Raji (cell line): ENCODE measurements at regions not wholly inside any gene's neighbourhood (a gene's known extent, or its start where the extent isn't known, plus 50 kb on each side); places are given as distances from the start of the nearest gene placed in this dataset.

Source experiments
- POLR2A ChIP-seq: IDR thresholded peaks from 2 replicates; pipeline ENCODE4 v1.6.1; 2011; ENCODE audit warnings: low read depth, low read length, control low read depth; ENCODE audit not compliant: insufficient read depth

DNA sequence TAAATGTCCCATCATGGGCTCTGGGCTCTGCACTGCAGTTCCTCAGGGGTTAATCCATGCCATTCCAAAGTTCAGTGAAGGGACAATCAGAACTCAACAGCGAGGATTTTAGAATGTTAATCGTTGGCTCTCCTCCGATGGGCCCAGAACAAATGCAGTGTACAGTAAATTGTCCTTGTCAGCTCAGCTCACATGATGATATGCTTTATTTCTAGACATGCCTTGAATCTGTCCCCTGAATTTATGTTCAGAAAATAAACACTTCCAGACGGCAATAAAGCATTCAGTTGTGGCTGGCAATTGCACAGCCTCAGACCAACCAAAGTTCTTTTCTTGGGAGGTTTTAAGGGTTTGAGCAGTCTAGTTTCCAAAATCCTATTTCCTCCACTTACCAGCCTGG lies 981.2 kb downstream of the BCL11A start:
- no peak for TF ChIP-seq POLR2A

DNA sequence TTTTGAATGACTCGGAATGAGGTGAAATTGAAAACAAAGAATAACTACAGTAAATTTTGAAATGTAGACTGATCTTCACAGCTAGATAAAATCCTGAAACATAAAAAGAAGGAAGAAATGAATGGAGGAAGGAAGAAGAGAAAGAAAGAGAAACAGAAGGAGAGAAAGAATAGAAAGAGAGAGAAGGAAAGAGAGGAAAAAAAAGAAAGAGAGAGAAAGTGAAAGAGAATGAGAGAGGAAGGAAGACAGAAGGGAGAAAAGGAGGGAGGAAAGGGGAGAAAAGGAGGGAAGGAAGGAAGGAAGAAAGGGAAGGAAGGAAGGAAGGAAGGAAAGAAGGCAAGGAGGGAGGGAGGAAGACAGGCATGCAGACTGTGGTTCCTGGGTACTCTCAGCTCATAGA lies 982.6 kb downstream of the BCL11A start:
- TF ChIP-seq POLR2A = no peak

DNA sequence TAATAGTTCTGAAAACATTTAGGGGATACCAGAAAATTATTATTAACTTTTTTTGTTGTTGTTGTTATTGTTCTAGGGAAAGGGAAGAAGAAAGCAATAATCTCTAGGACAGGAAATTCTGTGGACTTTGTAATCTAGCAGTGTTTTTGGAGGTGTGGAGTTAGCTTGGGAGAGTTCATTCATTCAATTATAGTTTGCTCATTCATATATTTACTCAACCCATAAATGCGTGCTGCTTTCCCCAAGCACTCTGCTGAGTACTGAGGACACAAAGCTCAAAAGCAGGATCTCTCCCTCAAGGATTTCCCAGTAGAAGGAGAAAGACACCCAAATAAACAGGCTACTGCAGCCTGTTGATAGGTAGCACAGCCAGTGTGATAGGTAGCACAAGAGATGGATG lies 984.3 kb downstream of the BCL11A start:
- TF ChIP-seq POLR2A = no peak

DNA sequence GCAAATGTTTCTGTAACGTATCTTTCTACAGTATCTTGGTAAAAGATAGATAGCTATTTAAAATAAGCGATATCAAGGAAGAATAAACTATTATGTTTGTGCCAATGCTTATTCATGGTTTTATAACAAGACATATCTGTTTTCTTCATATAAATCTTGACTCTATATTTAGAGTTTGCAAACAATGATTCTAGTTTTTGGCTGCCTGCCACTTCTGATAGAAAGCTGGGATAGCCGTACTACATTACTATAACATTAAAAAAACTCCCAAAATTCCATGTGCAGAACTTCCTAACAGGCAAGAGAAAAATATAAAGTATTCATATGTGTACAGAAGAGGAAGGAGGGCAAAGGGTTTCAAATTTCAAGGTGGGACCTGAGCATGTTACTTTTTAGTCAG lies 985.0 kb downstream of the BCL11A start:
- no peak for TF ChIP-seq POLR2A

DNA sequence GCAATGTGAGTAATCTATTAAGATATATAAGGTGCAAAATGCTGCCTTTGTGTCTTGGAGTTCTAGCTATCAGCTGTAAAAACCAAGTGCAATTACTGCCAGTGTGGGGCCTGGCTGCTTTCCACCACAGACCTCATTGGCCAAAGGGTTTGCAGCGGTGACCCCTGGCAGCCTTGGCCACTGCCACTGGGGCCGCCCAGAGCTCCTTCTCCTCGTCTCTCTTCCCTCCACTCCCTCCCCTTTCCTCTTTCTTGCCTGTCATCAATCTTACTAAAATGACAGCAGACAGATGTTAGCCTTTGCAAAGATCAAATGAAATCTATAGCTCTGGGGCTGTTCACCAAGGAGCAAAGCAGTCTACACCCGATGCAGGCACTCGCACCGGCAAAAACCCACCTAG lies 986.3 kb downstream of the BCL11A start:
- TF ChIP-seq POLR2A = no peak

DNA sequence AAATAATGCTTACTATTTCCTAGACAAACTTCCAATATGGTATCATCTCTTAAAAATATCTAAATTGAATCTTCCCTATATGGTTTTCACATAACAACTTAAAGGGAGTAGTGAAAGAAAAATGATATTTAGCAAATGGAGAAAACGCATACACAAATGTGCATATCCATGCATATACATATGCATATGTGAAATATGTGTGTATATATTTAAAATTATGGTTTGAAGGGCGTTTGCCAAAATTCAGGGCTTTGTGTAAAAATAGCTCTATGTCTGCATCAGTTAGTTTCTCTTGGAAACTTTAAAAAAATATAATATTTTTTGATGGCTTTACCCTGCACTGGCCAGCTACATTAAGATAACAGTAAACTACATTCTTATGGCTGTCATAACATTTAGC lies 986.7 kb downstream of the BCL11A start:
- TF ChIP-seq POLR2A = no peak

DNA sequence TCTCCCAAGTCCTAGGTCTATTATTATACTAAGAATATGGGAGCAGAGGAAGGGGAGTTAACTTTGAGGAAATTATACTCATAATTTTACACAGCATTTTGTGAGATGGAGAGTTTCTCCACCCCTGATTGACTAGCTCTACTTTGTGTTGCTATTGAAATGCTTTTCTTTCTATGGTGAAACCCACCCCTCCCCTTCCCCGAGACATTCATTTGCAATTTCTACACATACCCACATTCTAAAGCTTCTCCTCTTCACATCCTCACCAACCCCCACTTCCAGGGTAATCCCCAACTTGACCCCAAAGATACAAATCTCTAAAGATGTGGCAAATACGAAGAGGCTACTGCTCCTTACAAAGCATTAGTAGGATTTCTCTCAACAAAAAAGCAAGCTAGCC lies 992.2 kb downstream of the BCL11A start:
- TF ChIP-seq POLR2A = no peak

DNA sequence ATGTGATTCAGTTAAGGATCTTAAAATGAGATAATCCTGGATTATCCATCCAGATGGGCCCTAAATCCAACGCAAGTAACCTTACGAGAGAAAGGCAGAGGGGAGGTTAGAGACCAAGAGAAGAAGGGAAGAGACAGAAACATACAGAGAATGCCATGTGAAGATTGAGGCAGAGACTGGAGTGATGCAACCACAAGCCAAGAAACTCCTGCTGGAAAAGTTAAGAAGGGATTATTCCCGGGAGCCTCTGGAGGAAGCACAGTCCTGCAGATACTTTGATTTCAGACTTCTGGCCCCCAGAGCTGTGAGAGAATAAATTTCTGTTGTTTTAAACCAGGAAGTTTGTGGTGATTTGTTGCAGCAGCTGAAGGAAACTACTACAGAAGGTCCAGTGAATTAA lies 992.7 kb downstream of the BCL11A start:
- TF ChIP-seq POLR2A = no peak

DNA sequence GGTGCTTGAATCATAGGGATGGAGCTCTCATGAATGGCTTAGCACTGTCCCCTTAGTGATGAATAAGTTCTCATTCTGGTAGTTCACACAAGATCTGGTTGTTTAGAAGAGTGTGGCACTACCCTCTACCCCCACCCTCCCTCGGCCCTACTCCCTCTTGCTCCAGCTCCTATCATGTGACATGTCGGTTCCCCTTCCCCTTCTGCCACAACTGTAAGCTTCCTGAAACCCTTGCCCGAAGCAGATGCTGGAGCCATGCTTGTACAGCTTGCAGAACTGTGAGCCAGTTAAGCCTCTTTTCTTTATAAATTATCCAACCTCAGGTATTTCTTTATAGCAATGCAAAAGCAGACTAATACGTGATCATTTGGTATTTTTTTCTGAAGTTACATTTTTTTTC lies 1012.6 kb downstream of the BCL11A start:
- no peak for TF ChIP-seq POLR2A

DNA sequence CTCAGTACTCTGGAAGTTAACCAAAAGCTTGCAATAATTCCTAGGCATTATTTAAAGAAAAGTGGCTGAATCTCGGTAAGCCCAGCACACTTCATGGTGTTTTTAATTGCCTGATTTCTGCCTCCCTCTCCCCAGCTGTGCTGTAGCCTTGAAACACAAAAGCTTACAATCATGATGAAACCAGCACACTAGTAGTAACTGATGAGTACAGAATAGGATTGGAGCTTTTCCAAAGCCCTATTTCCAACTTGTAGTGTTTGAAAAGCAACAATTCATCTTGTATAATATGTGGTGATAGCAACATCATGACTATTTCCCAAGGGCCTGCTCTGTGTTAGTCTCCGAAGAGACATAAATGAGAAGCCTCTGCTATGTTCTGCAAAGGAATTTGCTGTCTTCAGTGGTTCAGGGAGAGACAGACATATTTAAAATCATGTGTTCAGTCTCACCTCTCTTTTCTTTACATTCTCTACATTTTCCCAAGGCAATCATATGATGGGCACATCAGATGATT lies 1015.0 kb downstream of the BCL11A start:
- TF ChIP-seq POLR2A = no peak

DNA sequence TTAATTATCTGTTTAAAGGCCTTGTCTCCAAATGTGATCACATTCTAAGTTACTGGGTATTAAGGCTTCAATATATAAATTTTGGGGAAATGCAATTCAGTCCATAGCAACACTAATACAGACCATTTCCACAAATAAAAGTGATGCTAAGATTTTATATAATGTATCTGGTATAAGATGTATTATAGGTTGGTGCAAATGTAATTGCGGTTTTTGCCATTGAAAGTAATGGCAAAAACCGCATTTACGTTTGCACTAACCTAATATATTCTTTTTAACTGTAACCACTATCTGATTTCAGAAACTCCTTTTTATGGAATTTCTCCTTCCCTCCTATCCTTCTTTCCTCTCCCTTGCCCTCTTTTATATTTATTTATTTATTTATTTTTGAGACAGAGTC lies 1020.6 kb downstream of the BCL11A start:
- no peak for TF ChIP-seq POLR2A

DNA sequence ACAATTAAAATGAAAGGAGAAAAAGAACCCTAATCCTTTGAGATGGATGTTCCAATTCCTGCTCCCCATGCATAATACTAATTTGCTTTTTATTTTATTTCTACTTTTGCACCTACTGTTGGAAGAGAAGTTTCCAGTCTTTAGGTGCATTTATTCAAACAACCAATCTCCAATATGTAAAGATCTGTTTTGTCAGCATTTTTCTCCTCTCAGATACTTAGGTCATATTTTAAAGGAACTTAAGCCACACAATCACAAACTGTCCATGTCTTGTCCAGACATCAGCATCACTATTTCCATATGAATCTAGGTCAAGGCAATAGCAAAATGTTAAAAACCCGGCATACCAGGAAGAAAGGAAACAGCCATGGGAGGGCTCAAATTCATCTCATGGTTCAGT lies 1023.2 kb downstream of the BCL11A start:
- no peak for TF ChIP-seq POLR2A

DNA sequence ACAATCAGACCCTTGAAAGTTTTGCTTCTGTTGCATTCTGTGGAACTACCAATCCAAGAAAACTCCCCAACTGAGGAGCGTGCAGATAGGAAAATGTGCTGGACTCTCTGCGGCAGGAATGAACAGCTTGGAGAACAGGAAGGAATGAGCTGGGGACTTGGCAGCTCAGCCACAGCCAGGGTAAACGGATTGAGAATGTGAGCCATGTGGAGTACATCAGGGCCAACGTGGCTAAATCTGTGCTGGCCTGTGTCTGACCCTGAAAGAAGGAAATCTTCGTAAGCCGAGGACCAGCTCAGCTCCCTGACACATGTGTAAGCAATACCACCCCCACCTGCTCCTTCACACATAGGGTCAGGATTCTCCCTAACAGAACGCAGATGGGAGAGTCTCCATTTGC lies 1023.7 kb downstream of the BCL11A start:
- no peak for TF ChIP-seq POLR2A

DNA sequence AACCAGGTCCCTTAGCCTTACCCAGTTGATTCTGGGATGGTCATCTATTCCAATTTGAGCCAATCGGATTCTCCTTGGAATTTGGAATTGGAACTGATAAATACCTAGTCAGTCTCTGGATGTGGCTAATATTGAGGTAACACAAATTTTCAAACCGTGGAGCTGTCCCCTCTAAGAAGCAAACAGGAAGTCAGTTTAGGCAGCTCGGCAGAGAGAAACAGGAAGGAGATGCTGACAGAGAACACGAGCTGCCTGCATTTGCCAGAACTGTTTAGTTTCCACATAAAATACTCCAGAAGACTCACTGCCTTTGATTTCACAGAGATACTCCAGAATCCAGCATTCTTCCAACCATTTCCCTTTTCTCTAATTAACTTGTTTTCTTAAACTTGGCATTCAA lies 1024.9 kb downstream of the BCL11A start:
- TF ChIP-seq POLR2A = no peak

DNA sequence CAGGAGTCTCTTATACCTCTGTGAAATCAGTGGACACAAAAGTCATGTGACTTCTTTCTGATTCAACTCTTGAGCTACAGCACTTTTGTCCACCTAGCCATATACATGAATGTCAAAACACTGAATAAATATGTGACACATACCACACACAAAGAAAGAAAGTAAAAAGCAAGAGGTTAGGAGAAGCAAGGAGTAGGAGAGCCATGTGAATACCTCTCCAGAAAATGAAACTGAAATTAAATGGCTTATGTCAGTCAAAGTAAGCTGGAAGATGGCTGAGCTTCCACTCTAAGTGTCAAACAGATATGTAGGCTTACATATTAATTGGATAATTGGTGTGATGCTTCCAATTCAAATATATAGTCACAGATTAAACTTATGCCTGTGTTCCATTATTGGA lies 1050.5 kb downstream of the BCL11A start:
- no peak for TF ChIP-seq POLR2A

DNA sequence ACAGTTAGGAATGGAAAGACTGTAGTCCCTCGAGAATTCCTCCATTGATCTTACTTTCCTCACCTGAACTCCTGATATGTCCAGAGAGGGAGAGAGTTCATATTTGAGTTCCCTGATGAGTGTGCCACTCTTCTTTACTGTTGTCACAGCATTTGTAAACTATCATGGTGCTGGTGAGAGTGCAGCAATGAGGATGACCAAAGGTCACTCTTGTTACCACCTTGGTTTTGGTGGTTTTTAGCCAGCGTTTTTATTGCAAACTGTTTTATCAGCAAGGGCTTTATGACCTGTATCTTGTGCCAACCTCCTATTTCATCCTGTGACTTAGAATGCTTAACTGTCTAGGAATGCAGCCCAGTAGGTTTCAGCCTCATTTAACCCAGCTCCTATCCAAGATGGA lies 1062.5 kb downstream of the BCL11A start:
- TF ChIP-seq POLR2A = no peak

DNA sequence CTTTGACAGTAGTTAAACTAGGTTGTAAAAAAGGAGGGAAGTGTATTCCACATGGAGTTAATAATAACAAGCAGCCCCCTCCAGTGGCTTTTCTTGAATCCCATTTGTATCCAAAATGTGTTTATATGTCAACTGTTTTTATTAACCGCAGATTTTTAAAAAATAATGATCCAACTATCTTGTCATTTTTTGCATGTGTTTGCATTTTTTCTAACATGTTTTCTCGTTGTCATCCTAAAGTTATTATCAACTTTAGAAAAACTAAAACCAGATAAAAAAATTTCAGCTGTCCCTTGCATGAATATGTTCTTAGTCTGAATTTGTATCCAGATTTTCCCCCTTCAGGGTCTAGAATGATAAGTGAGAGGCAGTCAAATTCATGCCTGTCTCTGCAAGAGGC lies 1063.3 kb downstream of the BCL11A start:
- no peak for TF ChIP-seq POLR2A

DNA sequence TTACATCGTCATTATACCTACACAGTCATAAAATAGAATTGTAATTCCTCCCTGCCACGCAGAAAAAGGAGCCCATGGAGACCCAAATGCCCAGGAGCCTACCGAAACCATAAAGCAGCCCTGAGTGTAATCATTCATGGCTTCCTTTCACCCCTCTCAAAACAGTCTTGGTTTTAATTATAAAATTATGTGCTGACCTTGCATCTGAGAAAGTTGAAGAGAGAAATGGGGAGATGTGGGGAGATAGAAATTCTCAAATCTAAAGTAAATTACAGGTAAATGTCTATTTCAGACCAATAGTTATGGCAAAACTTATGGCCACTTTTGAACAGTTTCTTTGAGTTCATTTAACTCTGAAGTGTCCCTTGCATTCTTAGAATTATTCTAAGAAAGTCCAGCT lies 1068.8 kb downstream of the BCL11A start:
- no peak for TF ChIP-seq POLR2A
